Stimulated activated CD8-positive, alpha-beta memory T cell treated with anti-CD3 and anti-CD28 coated beads, Interleukin-7, amount 100 ng/mL, for 24 hours (primary cell): ENCODE measurements at regions not wholly inside any gene's neighbourhood (a gene's known extent, or its start where the extent isn't known, plus 50 kb on each side); places are given as distances from the start of the nearest gene placed in this dataset.
"Not testable (repeated sequence)": the region's sequence is repeated elsewhere in the genome, so short reads cannot be mapped to it uniquely, and the experiment has no call there.

ENCODE experiments used
- DNase-seq: peaks from one replicate; pipeline ENCODE4 v3.0.0-alpha.2; 2020; ENCODE audit warnings: low read depth

DNA sequence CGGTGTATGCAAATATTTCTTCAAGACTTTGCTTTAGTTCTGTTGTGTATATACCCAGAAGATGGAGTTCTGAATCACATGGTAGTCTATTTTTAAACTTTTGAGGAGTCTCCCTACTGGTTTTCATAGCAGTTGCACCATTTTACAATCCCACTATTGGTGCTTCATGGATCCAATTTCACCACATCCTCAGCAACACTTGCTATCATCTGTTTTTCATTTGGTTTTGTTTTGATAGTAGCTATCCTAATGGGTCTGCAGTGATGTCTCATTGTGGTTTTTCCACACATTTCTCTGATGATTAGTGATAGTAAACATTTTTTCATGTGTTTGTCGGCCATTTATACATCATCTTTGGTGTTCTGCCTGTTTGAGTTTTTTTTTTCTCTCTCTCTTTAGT, 1339.3 kb downstream of the EFNA5 start:
- no peak for DNase-seq

DNA sequence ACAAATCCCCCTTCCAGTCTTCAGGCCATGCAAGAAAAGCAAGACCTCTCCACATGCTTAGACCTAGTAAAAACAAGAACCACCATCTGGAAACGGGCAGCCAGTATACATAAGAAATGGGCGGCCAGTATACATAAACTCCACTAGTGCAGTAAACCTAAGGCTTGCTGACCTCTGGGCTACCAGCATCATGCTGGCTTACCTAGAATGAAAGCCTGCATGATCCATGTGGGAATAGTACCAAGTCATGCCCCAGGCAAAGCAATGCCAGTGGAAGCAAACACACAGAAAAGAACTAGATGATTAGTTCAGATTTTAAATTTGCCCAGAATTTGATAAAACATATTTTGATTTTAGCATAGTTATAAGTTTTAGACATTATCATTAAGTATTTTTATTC, 1346.4 kb downstream of the EFNA5 start:
- no peak for DNase-seq

DNA sequence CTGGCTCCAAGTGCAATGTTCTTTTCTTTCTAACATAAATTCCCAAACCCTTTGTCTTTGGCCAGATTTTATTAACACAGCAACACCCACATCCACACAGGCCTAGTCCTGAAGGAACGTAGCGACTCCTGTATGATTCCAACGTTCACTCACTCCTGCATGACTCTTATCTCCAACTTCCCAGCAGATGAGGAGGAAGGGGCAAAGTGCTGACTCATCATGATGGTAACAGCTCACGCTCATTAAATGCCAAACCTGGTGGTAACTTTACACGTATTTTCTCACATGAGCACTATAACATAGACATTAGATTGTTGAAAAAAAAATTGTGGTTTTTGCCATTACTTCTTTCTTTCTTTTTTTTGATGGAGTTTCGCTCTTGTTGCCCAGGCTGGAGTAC, 1349.5 kb downstream of the EFNA5 start:
- DNase-seq, result no peak

DNA sequence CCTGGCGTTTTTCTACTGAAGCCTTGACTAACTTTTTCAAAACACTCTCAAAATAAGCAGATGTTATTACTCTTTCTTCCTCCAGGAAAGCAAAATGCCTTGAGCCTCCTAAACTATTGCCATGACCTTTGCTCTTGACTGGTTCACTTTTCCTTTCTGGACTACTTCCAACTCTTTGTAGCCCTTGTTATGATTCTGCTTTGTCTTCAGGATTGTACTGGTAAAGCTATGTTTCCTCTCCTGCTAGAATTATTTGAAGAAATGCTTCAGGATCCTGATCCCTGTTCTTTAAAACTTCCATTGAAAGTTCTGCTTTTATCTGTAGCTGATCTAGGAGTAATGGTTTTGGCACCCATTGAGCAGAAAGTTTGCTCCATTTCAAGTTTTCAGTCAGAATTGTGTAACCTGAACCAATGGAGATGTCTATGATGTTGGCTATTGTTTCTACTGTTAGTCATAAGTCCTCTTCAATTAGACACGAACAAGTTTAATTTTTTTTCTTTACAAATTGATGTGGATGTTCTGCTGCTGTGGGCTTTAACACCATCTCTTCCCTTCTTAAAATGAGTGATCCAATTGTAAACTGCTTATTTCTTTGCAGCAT, 1356.4 kb downstream of the EFNA5 start:
- DNase-seq, result no peak

DNA sequence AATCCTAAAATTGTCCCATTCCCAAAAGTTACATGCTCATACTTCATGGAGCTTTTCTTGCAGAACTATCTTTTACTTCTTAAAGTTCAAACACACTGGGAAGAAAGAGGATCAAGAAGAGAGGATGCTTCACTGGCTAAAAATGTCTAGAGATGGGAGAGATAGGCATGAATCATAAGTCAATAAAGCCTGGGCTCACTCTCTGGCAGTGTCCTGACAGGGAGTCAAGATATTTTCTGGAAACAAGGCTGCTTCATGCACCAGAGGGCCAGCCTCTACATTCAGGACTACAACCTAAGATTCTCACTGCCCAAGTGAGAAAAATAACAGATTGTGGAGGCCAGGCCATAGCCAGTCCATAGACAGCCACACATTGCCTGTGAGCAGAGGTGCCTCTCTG, 1358.4 kb downstream of the EFNA5 start:
- DNase-seq, result no peak

DNA sequence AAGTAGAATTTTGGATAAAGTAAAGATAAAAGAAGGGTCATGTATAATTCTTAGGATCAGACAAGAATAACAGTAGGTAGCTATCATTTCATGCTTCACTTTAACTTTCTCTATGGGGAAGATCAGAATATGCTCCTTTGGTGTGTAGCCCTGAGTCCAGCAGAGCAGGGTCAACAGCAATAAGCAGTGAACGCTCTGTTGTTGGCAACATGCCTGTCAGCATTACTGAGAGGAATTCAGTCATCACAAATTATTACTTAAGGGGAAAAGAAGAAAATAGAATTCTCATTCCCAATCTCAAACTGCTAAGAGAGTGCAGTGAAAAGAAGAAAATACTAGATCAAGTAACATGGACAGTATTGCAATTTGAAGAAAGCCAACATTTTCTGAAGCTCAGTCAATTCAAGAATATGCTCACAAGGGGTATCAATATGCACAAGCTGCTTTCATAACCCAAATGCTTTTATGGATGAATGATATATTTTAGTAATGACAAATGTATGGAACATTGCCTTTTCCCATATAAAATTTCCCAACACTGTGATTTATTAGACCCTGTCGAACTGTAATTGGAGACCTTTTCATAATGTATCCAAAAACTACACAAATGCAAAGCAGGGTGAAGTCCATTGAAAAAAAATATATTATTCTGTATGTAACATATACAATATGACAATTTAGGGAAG, 1359.4 kb downstream of the EFNA5 start:
- DNase-seq, result no peak

DNA sequence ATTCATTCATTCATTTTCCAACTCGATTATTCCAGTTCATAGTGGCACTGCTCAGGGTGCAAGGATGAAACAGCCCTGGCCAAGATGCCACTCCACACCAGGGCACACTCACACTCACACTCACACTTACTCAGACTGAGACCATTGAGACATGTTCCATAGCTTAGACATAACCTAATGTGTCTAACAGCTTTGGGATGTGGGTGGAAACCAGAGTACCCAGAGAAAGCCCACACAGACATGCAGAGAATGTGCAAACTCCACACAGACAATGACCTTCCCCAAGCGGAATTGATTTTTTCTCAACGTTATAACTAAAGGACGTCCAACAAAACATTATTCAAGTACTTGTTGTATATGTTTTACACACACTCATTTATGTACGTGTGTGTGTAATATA, 1363.5 kb downstream of the EFNA5 start:
- DNase-seq, result no peak

DNA sequence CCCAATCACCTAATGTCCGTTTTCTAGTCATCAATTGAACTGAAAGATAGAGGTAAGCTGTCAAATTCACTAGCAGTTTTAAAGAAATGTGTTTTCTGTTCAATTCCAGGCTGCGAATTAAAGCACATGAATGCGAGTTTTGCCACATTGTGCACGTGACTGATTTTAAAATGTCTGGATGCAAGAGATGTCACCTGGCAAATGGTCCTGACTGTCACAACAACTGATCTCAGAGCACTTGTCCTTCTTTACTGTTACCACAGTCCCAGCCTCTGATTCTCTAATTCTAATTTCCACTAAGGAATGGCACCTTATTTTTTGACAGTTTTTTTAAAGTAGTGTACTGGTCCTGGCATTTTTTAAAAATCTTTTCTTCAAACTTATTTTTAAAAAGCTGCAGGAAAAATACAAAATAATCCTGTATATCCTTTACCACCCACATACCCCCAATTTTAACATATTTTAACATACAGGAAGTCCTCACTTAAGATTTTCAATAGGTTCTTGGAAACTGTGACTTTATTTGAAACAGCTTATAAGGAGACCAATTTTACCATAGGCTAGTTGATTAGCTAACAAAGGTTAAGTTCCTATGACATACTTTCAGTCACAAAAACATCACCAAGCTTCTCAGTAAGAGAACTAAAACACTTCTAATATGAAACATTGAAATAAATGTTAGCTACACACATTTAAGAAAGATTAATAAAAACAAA, 1364.3 kb downstream of the EFNA5 start:
- DNase-seq, result no peak

DNA sequence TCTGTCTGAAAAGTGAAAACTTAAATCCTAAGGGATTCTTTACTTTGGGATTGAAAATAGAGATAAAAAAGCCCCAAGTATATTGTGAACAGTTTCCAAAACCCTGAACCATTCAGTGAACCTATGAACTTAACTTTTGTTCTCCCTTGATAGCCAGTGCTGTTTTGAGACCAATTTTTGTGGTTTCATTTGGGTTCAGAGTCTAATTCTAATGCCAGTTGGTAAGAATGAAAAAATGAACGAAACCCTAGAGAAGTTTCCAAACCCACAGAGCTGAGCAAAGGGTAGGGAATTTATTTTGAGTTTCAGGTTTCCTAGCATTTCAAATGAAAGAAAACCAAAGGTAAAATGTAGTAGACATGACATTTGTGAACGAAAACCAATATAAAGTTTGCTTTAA, 1366.8 kb downstream of the EFNA5 start:
- DNase-seq, result no peak

DNA sequence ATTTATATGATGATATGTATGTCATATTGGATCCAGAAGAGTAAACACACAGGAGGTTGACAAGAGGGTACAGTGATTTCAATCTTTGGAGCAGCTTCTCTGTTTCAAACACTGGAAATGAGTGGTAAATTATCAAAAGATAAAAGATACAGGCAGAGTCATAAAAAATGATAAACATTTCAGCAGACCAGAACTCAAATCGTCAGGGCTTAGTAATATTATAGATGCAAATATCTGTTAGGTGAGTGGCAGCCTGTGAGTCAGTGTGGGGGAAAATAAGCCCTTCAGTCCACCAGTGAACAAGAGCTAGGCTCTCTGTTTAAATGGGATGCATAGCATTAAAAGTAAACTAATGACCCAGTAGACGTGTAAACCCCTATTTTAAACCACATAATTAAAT, 1378.1 kb downstream of the EFNA5 start:
- no peak for DNase-seq

DNA sequence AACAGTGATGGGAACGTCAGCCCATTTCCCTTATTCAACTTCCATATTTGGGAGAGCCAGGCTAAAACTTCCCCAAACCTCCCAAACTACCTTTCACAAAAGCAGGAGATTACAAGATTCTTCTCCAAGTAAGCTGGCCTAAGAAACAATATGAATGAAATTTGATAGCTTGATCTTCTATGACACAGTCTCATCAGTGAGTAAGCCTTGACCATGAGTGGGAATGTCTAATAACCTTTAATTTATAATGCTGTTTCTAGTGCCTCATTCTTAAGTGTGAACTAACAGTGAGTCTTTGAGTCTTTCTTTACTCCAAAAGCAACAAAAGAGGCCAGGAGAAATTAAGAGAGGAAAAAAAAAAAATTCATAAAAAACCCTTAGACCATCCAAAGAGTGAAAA, 1379.9 kb downstream of the EFNA5 start:
- no peak for DNase-seq

DNA sequence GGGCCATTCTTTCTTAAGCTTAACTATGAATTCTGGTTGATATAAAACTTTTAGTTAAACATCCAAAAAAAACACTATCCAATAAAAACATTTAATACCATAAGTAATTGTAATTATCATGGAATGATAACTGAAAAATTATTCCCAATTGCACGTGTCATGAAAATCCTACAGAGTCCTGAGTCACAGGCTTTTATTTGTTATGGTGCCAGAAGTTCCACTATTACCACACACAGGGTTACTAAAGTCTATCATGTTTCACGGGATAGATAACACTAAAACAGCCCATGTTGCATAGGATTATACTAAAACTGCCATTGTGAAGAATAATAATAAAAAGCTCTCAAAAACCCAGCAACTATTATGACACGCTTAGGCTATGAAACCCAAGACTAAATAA, 1381.8 kb downstream of the EFNA5 start:
- DNase-seq, result no peak

DNA sequence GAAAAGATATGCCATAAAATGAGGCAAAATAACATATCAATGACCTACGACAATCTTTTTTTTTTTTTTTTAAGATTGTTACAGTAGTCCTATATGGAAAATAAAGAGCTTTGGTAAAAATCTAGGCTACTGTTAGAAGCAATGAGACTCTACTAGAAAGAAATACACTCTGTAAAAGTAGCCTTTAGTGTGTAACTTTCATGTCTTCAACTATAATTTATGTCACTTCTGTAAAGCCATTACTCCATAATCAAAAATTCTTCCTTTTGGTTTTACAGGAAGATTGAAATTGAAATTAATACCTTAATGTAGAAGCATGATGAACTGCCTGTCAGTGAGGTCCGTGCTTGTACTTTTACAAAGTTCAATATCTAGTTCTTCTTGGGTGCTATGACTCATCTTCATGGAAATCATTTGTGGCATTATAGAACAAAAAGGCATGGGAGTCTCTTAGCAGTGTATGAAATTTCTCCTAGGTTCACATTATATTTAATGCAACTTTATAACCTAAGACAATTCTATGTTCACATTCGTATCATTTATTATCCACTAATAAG, 1393.1 kb downstream of the EFNA5 start:
- DNase-seq, result no peak

DNA sequence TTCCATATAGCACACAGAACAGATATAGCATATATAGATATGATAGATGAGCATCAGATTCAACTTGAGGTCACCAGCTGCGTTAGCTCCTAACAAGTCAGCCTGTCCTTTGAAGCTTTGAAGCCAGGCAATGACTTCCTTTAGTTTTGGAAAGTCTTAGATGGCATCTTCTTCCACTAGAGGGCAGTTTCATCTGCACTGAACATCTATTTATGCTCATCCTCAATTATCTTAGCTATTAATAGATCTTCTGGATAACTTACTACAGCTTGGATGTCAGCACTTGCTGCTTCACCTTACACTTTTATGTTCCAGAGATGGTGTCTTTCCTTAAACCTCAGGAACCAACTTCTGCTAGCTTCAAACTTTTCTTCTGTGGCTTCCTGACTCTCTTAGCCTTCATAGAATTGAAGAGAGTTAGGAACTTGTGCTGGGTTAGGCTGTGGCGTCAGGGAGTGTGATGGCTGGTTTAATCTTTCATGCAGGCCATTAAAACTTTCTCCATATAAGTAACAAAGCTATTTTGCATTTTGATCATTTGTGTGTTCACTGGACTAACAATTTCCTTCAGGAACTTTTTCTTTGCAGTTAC, 1401.4 kb downstream of the EFNA5 start:
- no peak for DNase-seq

DNA sequence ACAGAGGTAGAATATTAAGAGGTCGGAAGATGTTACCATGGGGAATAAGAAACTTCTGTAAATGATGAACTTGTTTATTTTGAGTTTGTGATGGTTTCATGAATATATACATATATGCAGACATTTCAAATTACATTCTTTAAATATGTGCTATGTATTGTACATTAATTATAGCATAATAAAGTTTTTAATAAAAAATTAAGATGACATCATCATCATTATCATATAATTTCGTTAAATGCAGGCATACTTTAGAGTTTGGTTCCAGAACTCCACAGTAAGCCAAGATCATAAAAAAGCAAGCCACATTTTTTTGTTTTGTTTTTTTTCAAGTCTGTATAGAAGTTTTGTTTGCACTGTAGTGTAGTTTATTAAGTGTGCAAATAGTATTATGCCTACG, 1403.5 kb downstream of the EFNA5 start:
- DNase-seq, result no peak

DNA sequence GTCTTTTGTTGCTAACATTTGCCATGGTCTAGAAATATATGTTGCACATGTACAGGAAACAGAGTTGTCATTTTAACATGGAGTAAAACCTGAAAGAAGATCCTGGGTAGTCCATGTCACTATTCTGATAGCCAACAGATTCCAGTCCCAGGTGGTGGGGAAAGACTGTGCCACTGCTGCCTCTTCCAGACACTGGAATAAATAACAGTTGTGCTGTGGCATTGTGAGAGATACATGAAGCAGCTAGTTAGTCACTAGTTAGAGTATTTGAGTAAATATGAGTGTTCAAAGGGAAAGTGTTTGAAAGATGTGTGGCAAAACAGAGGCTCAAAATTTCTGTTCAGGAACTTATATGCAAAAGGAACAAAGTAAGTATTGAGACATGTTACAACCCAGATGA, 1408.3 kb downstream of the EFNA5 start:
- no peak for DNase-seq

DNA sequence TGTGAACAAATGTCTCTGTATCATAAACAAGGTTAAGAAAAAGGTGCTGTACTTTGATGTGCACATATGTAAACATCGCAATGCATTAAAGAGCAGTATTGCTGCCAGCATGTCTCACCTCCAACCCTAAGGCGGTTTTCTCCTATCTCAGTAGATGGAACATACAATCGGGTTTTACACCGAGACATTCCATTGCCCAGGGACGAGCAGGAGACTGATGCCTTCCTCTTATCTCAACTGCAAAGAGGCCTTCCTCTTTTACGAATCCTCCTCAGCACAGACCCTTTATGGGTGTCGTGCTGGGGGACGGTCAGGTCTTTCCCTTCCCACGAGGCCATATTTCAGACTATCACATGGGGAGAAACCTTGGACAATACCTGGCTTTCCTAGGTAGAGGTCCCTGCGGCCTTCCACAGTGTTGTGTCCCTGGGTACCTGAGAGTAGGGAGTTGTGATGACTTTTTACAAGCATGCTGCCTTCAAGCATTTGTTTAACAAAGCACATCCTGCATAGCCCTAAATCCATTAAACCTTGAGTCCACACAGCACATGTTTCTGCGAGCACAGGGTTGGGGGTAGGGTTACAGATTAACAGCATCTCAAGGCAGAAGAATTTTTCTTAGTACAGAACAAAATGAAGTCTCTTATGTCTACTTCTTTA, 1411.2 kb downstream of the EFNA5 start:
- DNase-seq, result not testable (repeated sequence)

DNA sequence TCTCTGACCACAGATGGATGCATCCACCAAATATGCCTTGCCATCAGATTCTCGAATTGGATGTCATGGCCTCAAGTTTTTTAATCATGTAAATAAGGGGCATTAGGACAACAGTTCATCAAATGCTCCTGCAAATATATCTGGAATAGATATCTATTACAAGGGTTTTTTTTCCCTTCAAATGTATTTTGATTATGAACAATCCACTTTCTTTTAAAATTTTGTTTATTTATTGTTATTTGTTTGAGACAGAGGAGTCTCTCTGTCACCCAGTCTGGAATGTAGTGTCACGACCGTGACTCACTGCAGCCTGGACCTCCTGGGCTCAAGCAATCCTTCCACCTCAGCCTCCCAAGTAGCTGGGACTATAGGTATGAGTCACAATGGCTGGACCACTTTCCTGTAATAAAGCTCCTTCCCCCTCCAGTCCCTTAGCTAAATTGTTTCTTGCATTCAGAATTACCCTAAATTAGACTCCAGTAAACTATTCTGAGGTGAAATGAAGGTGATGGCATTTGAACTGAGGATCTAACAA, 1412.1 kb downstream of the EFNA5 start:
- DNase-seq, result no peak

DNA sequence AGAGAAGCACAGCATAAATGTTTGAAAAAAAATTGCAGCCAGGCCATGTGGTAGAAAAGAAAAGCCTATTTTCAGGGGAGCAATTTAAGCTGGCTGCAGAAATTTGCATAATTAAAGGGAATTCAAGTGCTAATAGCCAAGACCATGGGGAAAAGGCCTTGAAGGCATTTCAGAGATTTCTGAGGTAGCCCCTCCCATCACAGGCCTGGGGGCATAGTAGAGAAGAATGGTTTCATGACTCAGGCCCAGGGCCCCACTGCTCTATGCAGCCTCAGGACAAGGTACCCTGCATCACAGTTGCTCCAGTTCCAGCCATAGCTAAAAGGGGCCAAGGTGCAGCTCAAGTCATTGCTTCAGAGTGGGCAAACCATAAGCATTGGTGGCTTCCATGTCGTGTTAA, 1416.0 kb downstream of the EFNA5 start:
- no peak for DNase-seq

DNA sequence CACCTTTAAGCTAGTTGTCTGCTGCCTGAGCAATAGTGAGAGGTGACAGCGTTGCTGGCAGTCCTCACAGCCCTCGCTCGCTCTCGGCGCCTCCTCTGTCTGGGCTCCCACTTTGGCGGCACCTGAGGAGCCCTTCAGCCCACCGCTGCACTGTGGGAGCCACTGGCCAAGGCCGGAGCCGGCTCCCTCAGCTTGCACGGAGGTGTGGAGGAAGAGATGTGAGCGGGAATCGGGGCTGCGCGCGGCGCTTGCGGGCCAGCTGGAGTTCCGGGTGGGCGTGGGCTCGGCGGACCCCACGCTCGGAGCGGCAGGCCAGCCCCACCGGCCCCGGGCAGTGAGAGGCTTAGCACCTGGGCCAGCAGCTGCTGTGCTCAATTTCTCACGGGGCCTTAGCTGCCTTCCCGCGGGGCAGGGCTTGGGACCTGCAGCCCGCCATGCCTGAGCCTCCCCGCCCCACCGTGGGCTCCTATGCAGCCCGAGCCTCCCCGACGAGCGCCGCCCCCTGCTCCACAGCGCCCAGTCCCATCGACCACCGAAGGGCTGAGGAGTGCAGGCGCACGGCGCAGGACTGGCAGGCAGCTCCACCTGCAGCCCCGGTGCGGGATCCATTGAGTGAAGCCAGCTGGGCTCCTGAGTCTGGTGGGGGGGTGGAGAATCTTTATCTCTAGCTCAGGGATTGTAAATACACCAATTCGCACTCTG, 1424.5 kb downstream of the EFNA5 start:
- DNase-seq, result not testable (repeated sequence)

DNA sequence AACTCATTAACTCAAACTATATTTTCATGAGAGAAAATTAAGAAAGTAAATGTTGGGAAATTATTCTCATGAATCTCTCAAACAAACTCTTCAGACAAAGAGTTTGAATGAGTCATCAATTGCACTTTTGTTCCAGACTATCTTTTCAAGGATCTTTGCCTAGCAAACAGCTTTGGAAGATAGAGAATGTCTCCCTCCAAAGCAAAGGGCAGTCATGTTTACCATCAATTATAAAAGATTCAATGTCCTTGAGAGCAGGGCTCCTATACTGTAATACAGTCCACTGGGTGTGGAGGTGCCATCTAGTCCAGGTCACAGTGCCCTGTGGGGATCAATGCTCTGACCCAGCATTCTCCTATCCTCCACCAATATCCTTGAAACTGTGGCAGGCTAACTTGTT, 1429.3 kb downstream of the EFNA5 start:
- DNase-seq, result no peak
